H1 (cell line): ENCODE measurements at regions not wholly inside any gene's neighbourhood (a gene's known extent, or its start where the extent isn't known, plus 50 kb on each side); places are given as distances from the start of the nearest gene placed in this dataset.

ENCODE experiments used
- ATF2 ChIP-seq: IDR thresholded peaks from 2 replicates; pipeline ENCODE4 v1.6.1; 2012; ENCODE audit warnings: low read length, inconsistent platforms
- CTCF ChIP-seq, 3 experiments: IDR thresholded peaks; 1 replicate in 2 of 3; 2 replicates in 1 of 3; pipeline versions ENCODE4 v1.5.1 to v1.6.1; 2011; ENCODE audit warnings: low read length in 3 of 3, mild to moderate bottlenecking in 3 of 3, inconsistent platforms in 2 of 3, low read depth in 1 of 3, moderate library complexity in 1 of 3; ENCODE audit not compliant: insufficient read depth in 1 of 3; ENCODE audit errors: control extremely low read depth in 1 of 3
- EP300 ChIP-seq, 2 experiments: IDR thresholded peaks; 1 replicate in 1 of 2; 2 replicates in 1 of 2; pipeline ENCODE4 v1.6.1; 2011 to 2012; ENCODE audit warnings: low read depth in 2 of 2, low read length in 2 of 2, mild to moderate bottlenecking in 2 of 2, borderline replicate concordance in 1 of 2, inconsistent platforms in 1 of 2, moderate library complexity in 1 of 2
- MAX ChIP-seq: IDR thresholded peaks from 2 replicates; pipeline ENCODE4 v1.6.1; 2012; ENCODE audit warnings: inconsistent platforms
- NRF1 ChIP-seq: IDR thresholded peaks from 2 replicates; pipeline ENCODE4 v1.6.1; 2011; ENCODE audit warnings: mild to moderate bottlenecking, low read depth, low read length, improper control_type of control experiment
- POLR2AphosphoS5 ChIP-seq: IDR thresholded peaks from 2 replicates; pipeline ENCODE4 v1.6.1; 2011; ENCODE audit warnings: low read depth, low read length
- USF2 ChIP-seq: IDR thresholded peaks from 2 replicates; pipeline ENCODE4 v1.6.1; 2011; ENCODE audit warnings: low read length, improper control_type of control experiment

GRCh38 chr3:153462545-153462944 is 300.5 kb downstream of the RAP2B start:
- TF ChIP-seq CTCF (IDR thresholded peaks at IDR 0.05; ENCODE audit: control extremely low read depth in 1 of 3, insufficient read depth in 1 of 3, low read depth in 1 of 3, low read length in 3 of 3), result no peak
- TF ChIP-seq EP300 (IDR thresholded peaks at IDR 0.05; ENCODE audit: borderline replicate concordance in 1 of 2, low read depth in 2 of 2, low read length in 2 of 2), result no peak
- TF ChIP-seq NRF1, result no peak
- TF ChIP-seq MAX, result no peak
- TF ChIP-seq USF2, result no peak
- no peak for TF ChIP-seq POLR2AphosphoS5
- TF ChIP-seq ATF2, result no peak
